ENCODE measurements at regions not wholly inside any gene's neighbourhood (a gene's known extent, or its start where the extent isn't known, plus 50 kb on each side); places are given as distances from the start of the nearest gene placed in this dataset.

DNA sequence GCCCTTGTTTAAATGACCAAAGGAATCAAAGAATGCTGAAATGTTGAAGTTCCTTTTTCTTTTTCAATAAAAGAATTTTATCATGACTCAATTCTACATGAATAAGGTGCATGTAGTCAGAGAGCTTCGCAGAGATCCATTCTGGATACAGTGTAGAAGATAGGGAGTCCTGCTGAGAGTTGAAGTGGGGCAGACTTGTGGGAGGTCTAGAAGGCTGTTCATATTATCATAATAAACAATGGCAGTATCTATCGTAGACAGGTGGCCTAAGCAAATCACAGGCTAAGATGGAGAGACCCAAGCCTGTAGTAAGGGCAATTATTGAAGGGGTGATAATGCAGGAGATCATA lies 1322.0 kb upstream of the CELF4 start:
- Histone ChIP-seq H3K79me2 (ENCODE audit: insufficient read depth, low read length) (no peaks in the 10 kb centered on the region), H3K27ac (ENCODE audit: low read depth, low read length) (no peak overlapping the region), H3K4me1 (ENCODE audit: insufficient read depth, low read length) (no peaks in the 10 kb centered on the region), H3K4me2 (ENCODE audit: low read length) (no peak overlapping the region), H3K4me3 (ENCODE audit: insufficient read depth, low read depth, low read length) (no peak overlapping the region), H3K9ac (ENCODE audit: low read length) (no peak overlapping the region), H3K36me3 (ENCODE audit: insufficient read depth, low read length) (no peaks in the 10 kb centered on the region), H3K27me3 (ENCODE audit: insufficient read depth, low read length) (no peaks in the 10 kb centered on the region), H3K9me3 (ENCODE audit: insufficient read depth, low read depth, low read length) (no peaks in the 10 kb centered on the region), H2AFZ (ENCODE audit: low read depth, low read length) (no peak overlapping the region), H4K20me1 (ENCODE audit: insufficient read depth, low read length) (no peaks in the 10 kb centered on the region)
- H3K4me3 Mint-ChIP-seq (ENCODE audit: unreplicated experiment), result no peak overlapping the region
- FAIRE-seq (no peak), DNase-seq (ENCODE audit: low read depth) (no peak)
- no peaks in the 10 kb centered on the region for H3K27me3 Mint-ChIP-seq (ENCODE audit: low read depth, unreplicated experiment)
- H3K9me3 Mint-ChIP-seq (ENCODE audit: unreplicated experiment), result no peaks in the 10 kb centered on the region
- no peaks in the 10 kb centered on the region for H3K4me1 Mint-ChIP-seq (ENCODE audit: low read depth, unreplicated experiment)
- no peaks in the 10 kb centered on the region for H3K36me3 Mint-ChIP-seq (ENCODE audit: low read depth, unreplicated experiment)
- TF ChIP-seq, protein P1, sequence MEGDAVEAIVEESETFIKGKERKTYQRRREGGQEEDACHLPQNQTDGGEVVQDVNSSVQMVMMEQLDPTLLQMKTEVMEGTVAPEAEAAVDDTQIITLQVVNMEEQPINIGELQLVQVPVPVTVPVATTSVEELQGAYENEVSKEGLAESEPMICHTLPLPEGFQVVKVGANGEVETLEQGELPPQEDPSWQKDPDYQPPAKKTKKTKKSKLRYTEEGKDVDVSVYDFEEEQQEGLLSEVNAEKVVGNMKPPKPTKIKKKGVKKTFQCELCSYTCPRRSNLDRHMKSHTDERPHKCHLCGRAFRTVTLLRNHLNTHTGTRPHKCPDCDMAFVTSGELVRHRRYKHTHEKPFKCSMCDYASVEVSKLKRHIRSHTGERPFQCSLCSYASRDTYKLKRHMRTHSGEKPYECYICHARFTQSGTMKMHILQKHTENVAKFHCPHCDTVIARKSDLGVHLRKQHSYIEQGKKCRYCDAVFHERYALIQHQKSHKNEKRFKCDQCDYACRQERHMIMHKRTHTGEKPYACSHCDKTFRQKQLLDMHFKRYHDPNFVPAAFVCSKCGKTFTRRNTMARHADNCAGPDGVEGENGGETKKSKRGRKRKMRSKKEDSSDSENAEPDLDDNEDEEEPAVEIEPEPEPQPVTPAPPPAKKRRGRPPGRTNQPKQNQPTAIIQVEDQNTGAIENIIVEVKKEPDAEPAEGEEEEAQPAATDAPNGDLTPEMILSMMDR (IDR thresholded peaks at IDR 0.05; ENCODE audit: insufficient read depth, low read depth, low read length), result no peak
- no peak for TF ChIP-seq EZH2 (IDR thresholded peaks at IDR 0.05; ENCODE audit: insufficient read depth, low read length)
- H3K27ac Mint-ChIP-seq (ENCODE audit: unreplicated experiment), result no peak overlapping the region

DNA sequence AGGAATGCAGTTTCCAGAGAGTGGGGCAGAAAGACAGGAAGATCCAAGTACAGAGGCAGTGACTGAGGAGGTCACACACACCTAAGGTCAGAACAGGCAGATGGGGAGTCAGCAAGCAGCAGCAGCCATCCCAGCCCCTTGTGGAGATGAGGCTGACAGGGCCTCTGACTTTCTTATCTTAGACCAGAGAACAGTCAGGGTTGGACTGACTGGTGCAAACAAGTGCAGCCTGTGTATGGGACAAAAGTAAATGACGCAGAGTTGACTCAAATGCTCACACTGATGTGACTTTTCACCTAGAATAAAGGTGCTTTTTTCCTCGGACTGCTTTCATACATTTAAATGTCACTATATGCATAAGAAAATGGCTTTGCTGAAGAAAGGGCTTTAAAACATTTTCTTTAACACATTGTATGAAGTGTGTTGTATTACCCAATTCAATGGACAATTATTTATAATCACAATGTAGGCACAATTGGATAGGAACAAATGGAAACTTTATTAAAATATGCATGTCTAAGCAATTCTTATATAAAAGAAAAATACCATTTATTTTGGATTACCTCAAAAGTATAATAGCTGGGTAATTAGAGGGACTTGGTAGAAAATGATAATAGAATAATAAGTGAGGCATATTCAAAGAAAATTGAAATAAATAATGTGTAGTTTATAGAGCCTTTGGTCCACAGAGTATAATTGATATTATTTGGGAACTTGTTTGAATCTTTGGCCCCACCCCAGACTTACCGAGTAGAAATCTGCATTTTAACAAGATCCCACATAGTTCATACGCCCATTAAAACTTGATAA lies 1321.5 kb upstream of the CELF4 start:
- Histone ChIP-seq H3K27ac (ENCODE audit: low read depth, low read length) (no peak overlapping the region), H3K4me3 (ENCODE audit: insufficient read depth, low read depth, low read length) (no peak overlapping the region), H3K4me2 (ENCODE audit: low read length) (no peak overlapping the region), H3K9me3 (ENCODE audit: insufficient read depth, low read depth, low read length) (no peaks in the 10 kb centered on the region), H2AFZ (ENCODE audit: low read depth, low read length) (no peak overlapping the region), H3K4me1 (ENCODE audit: insufficient read depth, low read length) (no peaks in the 10 kb centered on the region), H3K9ac (ENCODE audit: low read length) (no peak overlapping the region), H3K36me3 (ENCODE audit: insufficient read depth, low read length) (no peaks in the 10 kb centered on the region), H3K79me2 (ENCODE audit: insufficient read depth, low read length) (no peaks in the 10 kb centered on the region), H4K20me1 (ENCODE audit: insufficient read depth, low read length) (no peaks in the 10 kb centered on the region), H3K27me3 (ENCODE audit: insufficient read depth, low read length) (no peaks in the 10 kb centered on the region)
- no peak overlapping the region for H3K4me3 Mint-ChIP-seq (ENCODE audit: unreplicated experiment)
- no peaks in the 10 kb centered on the region for H3K36me3 Mint-ChIP-seq (ENCODE audit: low read depth, unreplicated experiment)
- no peak for TF ChIP-seq EZH2 (IDR thresholded peaks at IDR 0.05; ENCODE audit: insufficient read depth, low read length)
- TF ChIP-seq, protein P1 (IDR thresholded peaks at IDR 0.05; ENCODE audit: insufficient read depth, low read depth, low read length), result no peak
- no peaks in the 10 kb centered on the region for H3K27me3 Mint-ChIP-seq (ENCODE audit: low read depth, unreplicated experiment)
- no peak overlapping the region for H3K27ac Mint-ChIP-seq (ENCODE audit: unreplicated experiment)
- DNase-seq (ENCODE audit: low read depth), result no peak
- no peaks in the 10 kb centered on the region for H3K4me1 Mint-ChIP-seq (ENCODE audit: low read depth, unreplicated experiment)
- no peaks in the 10 kb centered on the region for H3K9me3 Mint-ChIP-seq (ENCODE audit: unreplicated experiment)
- FAIRE-seq, result no peak

DNA sequence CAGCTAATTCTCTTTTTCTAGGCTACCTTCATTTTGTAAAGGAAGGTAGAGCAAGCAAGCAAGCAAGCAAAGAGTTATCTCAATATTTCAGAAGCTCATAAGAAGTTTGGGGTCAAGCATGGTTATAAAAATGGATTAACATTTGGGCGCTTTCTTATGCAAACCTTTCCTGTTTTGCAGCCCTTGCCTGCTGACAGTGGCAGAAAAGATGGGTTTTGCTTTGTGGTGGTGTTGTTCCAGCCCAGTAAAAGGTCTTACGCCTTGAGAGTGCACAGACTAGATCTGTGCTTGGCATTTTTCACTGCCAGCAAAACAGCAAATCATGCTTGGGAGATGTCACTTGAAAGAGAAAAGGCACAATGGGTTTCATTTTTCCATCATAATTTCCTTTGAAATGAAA lies 1320.6 kb upstream of the CELF4 start:
- DNase-seq (ENCODE audit: low read depth) (no peak), FAIRE-seq (no peak)
- Histone ChIP-seq H3K4me1 (ENCODE audit: insufficient read depth, low read length) (no peaks in the 10 kb centered on the region), H3K27me3 (ENCODE audit: insufficient read depth, low read length) (no peaks in the 10 kb centered on the region), H3K79me2 (ENCODE audit: insufficient read depth, low read length) (no peaks in the 10 kb centered on the region), H3K9ac (ENCODE audit: low read length) (no peak overlapping the region), H3K27ac (ENCODE audit: low read depth, low read length) (no peak overlapping the region), H2AFZ (ENCODE audit: low read depth, low read length) (no peak overlapping the region), H4K20me1 (ENCODE audit: insufficient read depth, low read length) (no peaks in the 10 kb centered on the region), H3K36me3 (ENCODE audit: insufficient read depth, low read length) (no peaks in the 10 kb centered on the region), H3K4me2 (ENCODE audit: low read length) (no peak overlapping the region), H3K9me3 (ENCODE audit: insufficient read depth, low read depth, low read length) (no peaks in the 10 kb centered on the region), H3K4me3 (ENCODE audit: insufficient read depth, low read depth, low read length) (no peak overlapping the region)
- no peaks in the 10 kb centered on the region for H3K36me3 Mint-ChIP-seq (ENCODE audit: low read depth, unreplicated experiment)
- no peaks in the 10 kb centered on the region for H3K9me3 Mint-ChIP-seq (ENCODE audit: unreplicated experiment)
- no peaks in the 10 kb centered on the region for H3K4me1 Mint-ChIP-seq (ENCODE audit: low read depth, unreplicated experiment)
- no peak for TF ChIP-seq EZH2 (IDR thresholded peaks at IDR 0.05; ENCODE audit: insufficient read depth, low read length)
- TF ChIP-seq, protein P1 (IDR thresholded peaks at IDR 0.05; ENCODE audit: insufficient read depth, low read depth, low read length), result no peak
- no peak overlapping the region for H3K4me3 Mint-ChIP-seq (ENCODE audit: unreplicated experiment)
- no peak overlapping the region for H3K27ac Mint-ChIP-seq (ENCODE audit: unreplicated experiment)
- H3K27me3 Mint-ChIP-seq (ENCODE audit: low read depth, unreplicated experiment), result no peaks in the 10 kb centered on the region
